ENCODE measurements at regions not wholly inside any gene's neighbourhood (a gene's known extent, or its start where the extent isn't known, plus 50 kb on each side); places are given as distances from the start of the nearest gene placed in this dataset.

GRCh38 chr4:34851411-34851810 is 1392.9 kb downstream of the ARAP2 start:
- no peak for DNase-seq
- H4K20me1 ChIP-seq (ENCODE audit: insufficient read depth): no peaks in the 10 kb centered on the region
- in situ Hi-C loops (cut with MboI): no loop called here
- no peaks in the 10 kb centered on the region for H3K79me2 ChIP-seq (ENCODE audit: insufficient read depth)
- no peaks in the 10 kb centered on the region for H3K9me2 ChIP-seq (ENCODE audit: insufficient read depth)
- no peak overlapping the region for H3K4me3 ChIP-seq
- TF ChIP-seq EZH2phosphoT487 (IDR thresholded peaks at IDR 0.05; ENCODE audit: insufficient read depth, low read depth): no peak
- TF ChIP-seq EZH2 (IDR thresholded peaks at IDR 0.05; ENCODE audit: insufficient read depth, poor library complexity, severe bottlenecking): no peak
- H3K4me1 ChIP-seq (ENCODE audit: insufficient read depth): no peaks in the 10 kb centered on the region
- H3K9ac ChIP-seq: no peak overlapping the region
- H2AFZ ChIP-seq: no peak overlapping the region
- WGBS, 2 experiments (ENCODE audit: low coverage in 1 of 2, low lambda C conversion rate in 2 of 2, missing lambda C conversion rate in 2 of 2): 0 to 2% methylated on average over 2 of the region's 2 CpGs
- H3F3A ChIP-seq (ENCODE audit: insufficient read depth): no peaks in the 10 kb centered on the region
- H3K36me3 ChIP-seq (ENCODE audit: low read depth): no peaks in the 10 kb centered on the region
- H3K9me3 ChIP-seq (ENCODE audit: low read depth): no peaks in the 10 kb centered on the region
- no peak overlapping the region for H3K4me2 ChIP-seq (ENCODE audit: unreplicated experiment)
- H3K27ac ChIP-seq: no peak overlapping the region
- no peaks in the 10 kb centered on the region for H3K27me3 ChIP-seq (replicated peaks; ENCODE audit: insufficient read depth)

GRCh38 chr4:34854451-34854850 is 1389.9 kb downstream of the ARAP2 start:
- H3K4me2 ChIP-seq (ENCODE audit: unreplicated experiment): no peak overlapping the region
- H3K27ac ChIP-seq: no peak overlapping the region
- no peak overlapping the region for H3K4me3 ChIP-seq
- WGBS, 2 experiments (ENCODE audit: low coverage in 1 of 2, low lambda C conversion rate in 2 of 2, missing lambda C conversion rate in 2 of 2): 21 to 27% methylated on average over 1 of the region's 1 CpG
- DNase-seq: no peak
- TF ChIP-seq EZH2 (IDR thresholded peaks at IDR 0.05; ENCODE audit: insufficient read depth, poor library complexity, severe bottlenecking) (no peak), EZH2phosphoT487 (IDR thresholded peaks at IDR 0.05; ENCODE audit: insufficient read depth, low read depth) (no peak)
- H3K36me3 ChIP-seq (ENCODE audit: low read depth): no peaks in the 10 kb centered on the region
- H4K20me1 ChIP-seq (ENCODE audit: insufficient read depth): no peaks in the 10 kb centered on the region
- H3K27me3 ChIP-seq (replicated peaks; ENCODE audit: insufficient read depth): no peaks in the 10 kb centered on the region
- H3F3A ChIP-seq (ENCODE audit: insufficient read depth): no peaks in the 10 kb centered on the region
- in situ Hi-C loops (cut with MboI): no loop called here
- no peaks in the 10 kb centered on the region for H3K79me2 ChIP-seq (ENCODE audit: insufficient read depth)
- no peak overlapping the region for H2AFZ ChIP-seq
- no peaks in the 10 kb centered on the region for H3K9me2 ChIP-seq (ENCODE audit: insufficient read depth)
- H3K9me3 ChIP-seq (ENCODE audit: low read depth): no peaks in the 10 kb centered on the region
- H3K9ac ChIP-seq: no peak overlapping the region
- H3K4me1 ChIP-seq (ENCODE audit: insufficient read depth): no peaks in the 10 kb centered on the region

- Histone ChIP-seq H3K79me2 (ENCODE audit: insufficient read depth) (no peaks in the 10 kb centered on the region), H3K4me3 (no peak overlapping the region), H3K9me2 (ENCODE audit: insufficient read depth) (no peaks in the 10 kb centered on the region), H3K27me3 (replicated peaks; ENCODE audit: insufficient read depth) (no peaks in the 10 kb centered on the region), H3F3A (ENCODE audit: insufficient read depth) (no peaks in the 10 kb centered on the region), H3K9ac (no peak overlapping the region), H3K9me3 (ENCODE audit: low read depth) (no peaks in the 10 kb centered on the region), H3K4me2 (ENCODE audit: unreplicated experiment) (no peak overlapping the region), H3K36me3 (ENCODE audit: low read depth) (no peaks in the 10 kb centered on the region), H4K20me1 (ENCODE audit: insufficient read depth) (no peaks in the 10 kb centered on the region), H3K27ac (no peak overlapping the region), H2AFZ (no peak overlapping the region), H3K4me1 (ENCODE audit: insufficient read depth) (no peaks in the 10 kb centered on the region)
- TF ChIP-seq EZH2 (IDR thresholded peaks at IDR 0.05; ENCODE audit: insufficient read depth, poor library complexity, severe bottlenecking) (no peak), EZH2phosphoT487 (IDR thresholded peaks at IDR 0.05; ENCODE audit: insufficient read depth, low read depth) (no peak)
- 7 to 10% methylated on average over 4 of the region's 4 CpGs for whole genome bisulfite sequencing, 2 experiments (ENCODE audit: low coverage in 1 of 2, low lambda C conversion rate in 2 of 2, missing lambda C conversion rate in 2 of 2)
- in situ Hi-C loops (cut with MboI): no loop called here
- no peak for DNase-seq
Measured at GRCh38 chr4:34861666-34862065, 1382.6 kb downstream of the ARAP2 start.

GRCh38 chr4:34878961-34879360 is 1365.4 kb downstream of the ARAP2 start:
- Histone ChIP-seq H3K27ac (no peak overlapping the region), H3F3A (ENCODE audit: insufficient read depth) (no peaks in the 10 kb centered on the region), H4K20me1 (ENCODE audit: insufficient read depth) (no peaks in the 10 kb centered on the region), H3K4me3 (no peak overlapping the region), H3K79me2 (ENCODE audit: insufficient read depth) (no peaks in the 10 kb centered on the region), H3K4me2 (ENCODE audit: unreplicated experiment) (no peak overlapping the region), H3K9me3 (ENCODE audit: low read depth) (no peaks in the 10 kb centered on the region), H3K9ac (no peak overlapping the region), H3K27me3 (replicated peaks; ENCODE audit: insufficient read depth) (no peaks in the 10 kb centered on the region), H3K9me2 (ENCODE audit: insufficient read depth) (no peaks in the 10 kb centered on the region), H3K4me1 (ENCODE audit: insufficient read depth) (no peaks in the 10 kb centered on the region), H3K36me3 (ENCODE audit: low read depth) (no peaks in the 10 kb centered on the region), H2AFZ (no peak overlapping the region)
- no peak for DNase-seq
- no peak for TF ChIP-seq EZH2phosphoT487 (IDR thresholded peaks at IDR 0.05; ENCODE audit: insufficient read depth, low read depth)
- no peak for TF ChIP-seq EZH2 (IDR thresholded peaks at IDR 0.05; ENCODE audit: insufficient read depth, poor library complexity, severe bottlenecking)
- 26 to 33% methylated on average over 2 of the region's 2 CpGs for WGBS, 2 experiments (ENCODE audit: low coverage in 1 of 2, low lambda C conversion rate in 2 of 2, missing lambda C conversion rate in 2 of 2)
- in situ Hi-C loops (cut with MboI): no loop called here

GRCh38 chr4:34880246-34880645 is 1364.1 kb downstream of the ARAP2 start:
- H2AFZ ChIP-seq: no peak overlapping the region
- no peak overlapping the region for H3K4me2 ChIP-seq (ENCODE audit: unreplicated experiment)
- TF ChIP-seq EZH2 (IDR thresholded peaks at IDR 0.05; ENCODE audit: insufficient read depth, poor library complexity, severe bottlenecking) (no peak), EZH2phosphoT487 (IDR thresholded peaks at IDR 0.05; ENCODE audit: insufficient read depth, low read depth) (no peak)
- WGBS, 2 experiments (ENCODE audit: low coverage in 1 of 2, low lambda C conversion rate in 2 of 2, missing lambda C conversion rate in 2 of 2): 9 to 10% methylated on average over 2 of the region's 2 CpGs
- H3K9ac ChIP-seq: no peak overlapping the region
- no peaks in the 10 kb centered on the region for H3K27me3 ChIP-seq (replicated peaks; ENCODE audit: insufficient read depth)
- no peaks in the 10 kb centered on the region for H3K9me2 ChIP-seq (ENCODE audit: insufficient read depth)
- in situ Hi-C loops (cut with MboI): no loop called here
- H3K27ac ChIP-seq: no peak overlapping the region
- H3K4me3 ChIP-seq: no peak overlapping the region
- no peak for DNase-seq
- no peaks in the 10 kb centered on the region for H3K36me3 ChIP-seq (ENCODE audit: low read depth)
- no peaks in the 10 kb centered on the region for H3K4me1 ChIP-seq (ENCODE audit: insufficient read depth)
- H3F3A ChIP-seq (ENCODE audit: insufficient read depth): no peaks in the 10 kb centered on the region
- no peaks in the 10 kb centered on the region for H3K79me2 ChIP-seq (ENCODE audit: insufficient read depth)
- no peaks in the 10 kb centered on the region for H4K20me1 ChIP-seq (ENCODE audit: insufficient read depth)
- no peaks in the 10 kb centered on the region for H3K9me3 ChIP-seq (ENCODE audit: low read depth)
